HG03139 (cell line): ENCODE measurements at regions not wholly inside any gene's neighbourhood (a gene's known extent, or its start where the extent isn't known, plus 50 kb on each side); places are given as distances from the start of the nearest gene placed in this dataset.
A peak's percentile ranks its signal among the peaks of the same experiment; 100 is the strongest.

Experiments
- ATAC-seq: cut with Tn5 transposase; IDR thresholded peaks from one replicate; pipeline ENCODE4 v1.9.1; 2021; ENCODE audit not compliant: unreplicated experiment

GRCh38 chr12:127334912-127335644, 931.9 kb upstream of the TMEM132C start:
- ATAC-seq: no peak

- no peak for ATAC-seq
Observed at GRCh38 chr12:127336416-127336815, 930.6 kb upstream of the TMEM132C start.

GRCh38 chr12:127339065-127339464, 927.9 kb upstream of the TMEM132C start:
- ATAC-seq: no peak

- ATAC-seq: no peak
Observed at GRCh38 chr12:127340381-127340780, 926.6 kb upstream of the TMEM132C start.

- ATAC-seq: no peak
Observed at GRCh38 chr12:127342861-127343260, 924.1 kb upstream of the TMEM132C start.

- no peak for ATAC-seq
Observed at GRCh38 chr12:127343940-127344339, 923.0 kb upstream of the TMEM132C start.

GRCh38 chr12:127351481-127352010, 915.4 kb upstream of the TMEM132C start:
- ATAC-seq: no peak

- no peak for ATAC-seq
Observed at GRCh38 chr12:127355061-127355841, 911.7 kb upstream of the TMEM132C start.

- ATAC-seq: no peak
Observed at GRCh38 chr12:127358888-127359287, 908.1 kb upstream of the TMEM132C start.

- no peak for ATAC-seq
Observed at GRCh38 chr12:127360580-127360979, 906.4 kb upstream of the TMEM132C start.

- no peak for ATAC-seq
Observed at GRCh38 chr12:127362121-127362520, 904.8 kb upstream of the TMEM132C start.

GRCh38 chr12:127363392-127363791, 903.6 kb upstream of the TMEM132C start:
- ATAC-seq: no peak

GRCh38 chr12:127373559-127373958, 893.4 kb upstream of the TMEM132C start:
- no peak for ATAC-seq

GRCh38 chr12:127374447-127374846, 892.5 kb upstream of the TMEM132C start:
- no peak for ATAC-seq

GRCh38 chr12:127381043-127381668, 885.8 kb upstream of the TMEM132C start:
- peak; percentile 79 for ATAC-seq

GRCh38 chr12:127381681-127382080, 885.3 kb upstream of the TMEM132C start:
- ATAC-seq: no peak

- no peak for ATAC-seq
Observed at GRCh38 chr12:127383281-127383680, 883.7 kb upstream of the TMEM132C start.

- no peak for ATAC-seq
Observed at GRCh38 chr12:127386723-127387122, 880.2 kb upstream of the TMEM132C start.

- ATAC-seq: no peak
Observed at GRCh38 chr12:127388985-127389384, 878.0 kb upstream of the TMEM132C start.

- ATAC-seq: no peak
Observed at GRCh38 chr12:127389923-127390322, 877.0 kb upstream of the TMEM132C start.

GRCh38 chr12:127393465-127393864, 873.5 kb upstream of the TMEM132C start:
- ATAC-seq: no peak

- no peak for ATAC-seq
Observed at GRCh38 chr12:127393896-127394295, 873.1 kb upstream of the TMEM132C start.
